ENCODE measurements at regions not wholly inside any gene's neighbourhood (a gene's known extent, or its start where the extent isn't known, plus 50 kb on each side); places are given as distances from the start of the nearest gene placed in this dataset.
"Not testable (repeated sequence)": the region's sequence is repeated elsewhere in the genome, so short reads cannot be mapped to it uniquely, and the experiment has no call there.

DNA sequence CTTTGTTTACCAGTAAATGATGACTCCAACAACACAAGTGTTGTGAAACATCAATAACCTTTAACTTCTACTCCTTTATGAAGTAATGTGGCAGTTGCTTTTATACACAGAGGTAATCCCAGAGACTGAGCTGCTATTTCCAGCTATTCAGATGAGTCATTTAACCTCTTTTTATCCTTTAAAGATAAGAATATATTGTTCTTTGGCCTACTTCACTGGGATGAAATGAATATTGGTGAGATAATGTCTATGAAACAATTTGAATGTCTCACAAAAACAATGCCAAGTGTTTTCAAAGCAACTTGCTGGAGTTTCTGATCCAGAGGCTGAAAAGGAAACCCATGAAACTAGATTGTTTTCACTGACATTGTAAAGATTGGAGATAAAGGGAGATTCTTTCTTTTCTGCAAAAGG is 564.4 kb upstream of the LUZP2 start:
- DNase-seq (ENCODE audit: low read depth), result peak; percentile 75

DNA sequence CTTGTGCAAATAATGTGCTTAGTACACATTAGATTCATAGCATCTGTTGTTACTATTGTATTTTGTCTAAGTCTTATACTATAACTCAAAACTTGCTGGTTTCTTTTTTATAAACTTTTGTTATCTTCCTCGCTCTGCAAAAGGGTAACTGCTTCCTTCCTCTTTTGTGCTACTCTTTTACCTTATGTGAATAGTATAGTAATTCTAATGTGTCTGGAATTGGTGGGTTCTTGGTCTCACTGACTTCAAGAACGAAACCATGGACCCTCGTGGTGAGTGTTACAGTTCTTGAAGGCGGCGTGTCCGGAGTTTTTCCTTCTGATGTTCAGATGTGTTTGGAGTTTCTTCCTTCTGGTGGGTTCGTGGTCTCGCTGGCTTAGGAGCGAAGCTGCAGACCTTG is 563.1 kb upstream of the LUZP2 start:
- no peak for DNase-seq (ENCODE audit: low read depth)

DNA sequence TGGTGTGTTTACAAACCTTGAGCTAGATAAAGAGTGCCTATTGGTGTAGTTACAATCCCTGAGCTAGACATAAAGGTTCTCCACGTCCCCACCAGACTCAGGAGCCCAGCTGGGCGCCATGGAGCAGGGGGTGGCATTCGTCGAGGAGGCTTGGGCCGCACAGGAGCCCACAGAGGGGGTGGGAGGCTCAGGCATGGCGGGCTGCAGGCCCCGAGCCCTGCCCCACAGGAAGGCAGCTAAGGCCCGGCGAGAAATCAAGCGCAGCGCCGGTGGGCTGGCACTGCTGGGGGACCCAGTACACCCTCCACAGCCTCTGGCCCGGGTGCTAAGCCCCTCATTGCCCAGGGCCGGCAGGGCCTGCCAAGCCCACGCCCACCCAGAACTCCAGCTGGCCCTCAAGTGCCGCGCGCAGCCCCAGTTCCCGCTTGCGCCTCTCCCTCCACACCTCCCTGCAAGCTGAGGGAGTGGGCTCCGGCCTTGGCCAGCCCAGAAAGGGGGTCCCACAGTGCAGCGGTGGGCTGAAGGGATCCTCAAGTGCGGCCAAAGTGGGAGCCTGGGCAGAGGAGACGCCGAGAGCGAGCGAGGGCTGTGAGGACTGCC is 562.1 kb upstream of the LUZP2 start:
- DNase-seq (ENCODE audit: low read depth), result not testable (repeated sequence)

DNA sequence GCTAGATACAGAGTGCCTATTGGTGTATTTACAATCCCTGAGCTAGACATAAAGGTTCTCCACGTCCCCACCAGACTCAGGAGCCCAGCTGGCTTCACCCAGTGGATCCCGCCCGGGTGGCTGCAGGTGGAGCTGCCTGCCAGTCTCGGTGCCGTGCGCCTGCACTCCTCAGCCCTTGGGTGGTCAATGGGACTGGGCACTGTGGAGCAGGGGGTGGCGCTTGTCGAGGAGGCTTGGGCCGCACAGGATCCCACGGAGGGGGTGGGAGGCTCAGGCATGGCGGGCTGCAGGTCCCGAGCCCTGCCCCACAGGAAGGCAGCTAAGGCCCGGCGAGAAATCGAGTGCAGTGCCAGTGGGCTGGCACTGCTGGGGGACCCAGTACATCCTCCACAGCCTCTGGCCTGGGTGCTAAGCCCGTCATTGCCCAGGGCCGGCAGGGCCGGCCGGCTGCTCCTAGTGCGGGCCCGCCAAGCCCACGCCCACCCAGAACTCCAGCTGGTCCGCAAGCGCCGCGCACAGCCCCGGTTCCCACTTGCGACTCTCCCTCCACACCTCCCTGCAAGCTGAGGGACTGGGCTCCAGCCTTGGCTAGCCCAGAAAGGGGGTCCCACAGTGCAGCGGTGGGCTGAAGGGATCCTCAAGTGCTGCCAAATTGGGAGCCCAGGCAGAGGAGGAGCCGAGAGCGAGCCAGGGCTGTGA is 554.6 kb upstream of the LUZP2 start:
- DNase-seq (ENCODE audit: low read depth), result not testable (repeated sequence)

DNA sequence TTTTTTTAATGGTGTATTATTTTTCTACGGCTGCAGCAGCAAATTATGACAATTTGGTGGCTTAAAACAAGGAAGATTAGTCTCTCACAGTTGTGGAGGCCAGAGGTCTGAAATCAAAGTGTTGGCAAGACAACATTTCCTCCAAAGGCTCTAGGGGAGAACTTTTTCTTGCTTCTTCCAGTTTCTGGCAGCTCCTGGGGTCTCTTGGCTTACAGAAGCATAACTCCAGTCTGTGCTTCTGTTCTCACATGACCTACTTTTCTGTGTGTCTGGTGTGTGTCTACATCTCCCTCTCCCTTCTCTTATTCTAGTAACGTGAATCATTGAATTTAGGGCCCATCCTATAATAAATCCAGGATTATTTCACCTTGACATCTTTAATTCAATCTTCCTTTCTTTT is 551.9 kb upstream of the LUZP2 start:
- no peak for DNase-seq (ENCODE audit: low read depth)

DNA sequence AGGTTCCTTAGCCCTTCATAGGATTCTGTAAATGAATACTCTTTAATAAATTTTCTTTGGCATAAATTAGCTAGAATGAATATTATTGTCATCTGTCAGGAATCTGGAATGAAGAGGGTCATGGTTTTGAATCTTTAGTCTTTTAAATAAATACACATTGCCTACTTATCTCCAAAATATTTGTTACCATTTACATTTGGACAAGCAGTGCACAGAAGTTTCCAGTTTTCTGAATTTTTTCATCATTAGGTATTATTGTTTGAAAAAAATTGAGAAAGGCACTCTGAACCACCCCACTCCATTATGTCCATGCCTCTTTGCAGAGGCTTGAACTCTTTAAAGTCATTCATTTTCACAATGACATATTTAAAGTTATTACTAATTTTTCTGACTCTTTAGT is 549.0 kb upstream of the LUZP2 start:
- no peak for DNase-seq (ENCODE audit: low read depth)

DNA sequence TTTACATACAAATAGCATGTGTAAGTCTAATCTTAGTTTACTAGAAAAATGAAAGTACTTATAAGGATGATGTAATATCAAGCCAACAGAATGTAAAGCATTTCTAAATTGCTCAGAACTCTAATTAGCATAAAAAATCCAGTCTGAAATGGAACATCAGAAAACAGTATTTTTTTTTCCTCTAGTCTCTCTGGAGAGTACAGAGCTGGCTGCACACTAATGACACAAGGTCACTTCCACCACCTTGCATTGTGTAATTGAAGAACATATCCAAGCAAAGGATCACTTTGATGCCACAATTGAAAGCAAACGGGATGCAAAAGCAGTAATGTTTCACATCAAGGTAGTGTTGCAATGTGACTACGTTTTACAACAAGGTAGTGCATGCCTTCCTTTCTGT is 548.0 kb upstream of the LUZP2 start:
- DNase-seq (ENCODE audit: low read depth), result no peak

DNA sequence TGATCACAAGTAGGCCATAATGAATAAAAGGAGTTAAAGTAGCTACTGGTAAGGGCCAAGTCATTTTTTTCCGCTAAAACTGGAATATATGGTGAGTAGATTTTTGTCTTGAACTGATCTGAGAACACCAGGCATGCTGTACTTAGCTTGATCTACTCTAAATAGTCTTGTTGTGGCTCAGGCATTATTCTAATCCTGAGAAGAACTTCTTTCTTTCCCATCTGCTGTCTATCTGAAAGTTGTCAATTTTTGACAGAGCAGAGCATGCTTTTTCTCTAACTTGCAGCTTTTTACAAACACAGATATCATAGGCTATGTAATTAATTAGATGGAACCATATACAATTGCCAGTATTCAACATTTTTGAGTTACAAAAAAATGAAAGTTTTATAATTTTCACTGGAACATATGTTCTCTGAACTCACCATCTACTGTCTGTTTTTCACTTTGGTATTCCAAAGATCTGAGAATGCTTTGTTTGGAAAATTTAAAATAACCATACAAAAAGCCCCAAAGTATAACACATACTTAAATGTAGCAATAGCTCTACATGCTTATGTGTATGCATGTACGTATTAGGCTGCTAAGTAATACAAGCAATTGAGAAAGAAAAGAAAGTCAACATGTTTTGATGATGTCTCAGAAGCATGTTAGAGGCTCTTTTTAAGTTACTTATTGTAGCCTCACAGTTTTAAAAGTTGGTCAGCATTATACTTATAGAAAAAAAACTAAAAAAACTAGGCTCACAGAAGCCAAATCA is 542.7 kb upstream of the LUZP2 start:
- no peak for DNase-seq (ENCODE audit: low read depth)

DNA sequence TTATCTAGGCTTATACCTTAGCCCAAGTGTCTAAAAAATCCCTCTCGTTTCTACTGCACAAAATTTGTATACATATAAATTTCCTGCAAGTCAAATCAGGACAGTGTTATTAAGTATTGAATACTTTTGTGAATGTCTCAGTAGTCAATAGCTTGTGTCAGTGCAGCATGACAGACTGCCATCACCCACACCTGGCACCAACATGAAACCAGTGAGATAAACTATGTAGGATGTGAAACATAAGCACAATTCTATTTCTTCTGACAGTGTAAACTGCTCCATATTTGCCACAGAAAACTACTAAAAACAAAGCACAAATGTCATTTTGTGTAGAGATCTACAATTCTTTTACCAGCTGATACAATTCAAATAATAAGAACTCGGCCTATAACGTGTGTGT is 542.1 kb upstream of the LUZP2 start:
- no peak for DNase-seq (ENCODE audit: low read depth)

DNA sequence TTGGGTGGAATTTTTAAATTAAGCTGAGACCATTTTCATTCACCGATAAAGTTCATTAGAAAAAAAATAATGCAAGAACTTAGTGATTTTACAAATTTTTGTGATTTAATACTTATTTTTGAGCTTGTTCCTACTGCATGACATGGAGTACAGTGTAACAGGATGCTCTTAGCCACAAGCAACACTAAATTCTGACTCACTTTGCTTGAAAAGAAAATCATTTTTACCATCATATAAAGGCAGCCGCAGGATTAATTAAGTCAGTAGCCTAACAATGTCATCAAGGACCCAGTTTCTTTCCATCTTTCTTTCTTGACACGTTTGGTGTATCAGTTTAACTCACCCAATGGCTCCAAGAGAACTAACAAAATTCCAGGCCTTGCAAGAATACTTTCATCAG is 540.3 kb upstream of the LUZP2 start:
- peak; percentile 38 for DNase-seq (ENCODE audit: low read depth)

DNA sequence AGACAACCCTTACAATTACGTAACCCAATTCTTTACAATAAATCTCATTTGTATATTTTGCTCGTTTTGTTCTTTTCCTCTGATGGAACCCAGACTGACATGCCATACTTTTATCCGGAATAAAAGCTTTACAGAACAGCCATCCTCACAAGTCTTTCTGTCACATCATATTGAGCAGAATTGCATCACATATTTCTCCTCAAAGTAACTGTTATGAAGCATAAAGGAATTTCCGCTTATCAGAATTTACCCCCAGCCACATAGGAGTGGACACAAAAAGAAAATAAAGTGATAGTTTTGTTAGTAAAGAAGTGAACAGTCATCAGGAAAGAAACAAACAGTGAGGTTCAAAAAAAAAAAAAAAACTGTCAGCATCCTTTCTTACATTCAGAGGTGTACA is 539.5 kb upstream of the LUZP2 start:
- no peak for DNase-seq (ENCODE audit: low read depth)

DNA sequence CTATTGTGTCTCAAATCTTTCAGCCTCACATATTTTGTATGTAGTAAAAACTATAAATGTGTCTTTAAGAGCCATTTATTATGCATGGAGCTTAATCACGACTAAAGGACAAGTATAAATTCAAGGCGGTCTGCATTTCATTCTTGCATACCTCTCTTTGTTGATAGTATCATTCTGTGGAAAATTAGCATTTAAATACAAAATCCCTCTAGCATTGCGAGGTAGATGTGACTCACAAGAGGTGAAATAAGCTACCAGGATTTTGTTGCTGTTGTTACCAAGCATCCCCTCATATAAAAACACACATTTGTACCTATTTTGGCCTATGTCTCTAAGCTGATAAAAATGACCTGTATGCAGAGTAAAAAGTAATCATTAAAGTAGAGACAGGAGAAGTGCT is 537.4 kb upstream of the LUZP2 start:
- no peak for DNase-seq (ENCODE audit: low read depth)

DNA sequence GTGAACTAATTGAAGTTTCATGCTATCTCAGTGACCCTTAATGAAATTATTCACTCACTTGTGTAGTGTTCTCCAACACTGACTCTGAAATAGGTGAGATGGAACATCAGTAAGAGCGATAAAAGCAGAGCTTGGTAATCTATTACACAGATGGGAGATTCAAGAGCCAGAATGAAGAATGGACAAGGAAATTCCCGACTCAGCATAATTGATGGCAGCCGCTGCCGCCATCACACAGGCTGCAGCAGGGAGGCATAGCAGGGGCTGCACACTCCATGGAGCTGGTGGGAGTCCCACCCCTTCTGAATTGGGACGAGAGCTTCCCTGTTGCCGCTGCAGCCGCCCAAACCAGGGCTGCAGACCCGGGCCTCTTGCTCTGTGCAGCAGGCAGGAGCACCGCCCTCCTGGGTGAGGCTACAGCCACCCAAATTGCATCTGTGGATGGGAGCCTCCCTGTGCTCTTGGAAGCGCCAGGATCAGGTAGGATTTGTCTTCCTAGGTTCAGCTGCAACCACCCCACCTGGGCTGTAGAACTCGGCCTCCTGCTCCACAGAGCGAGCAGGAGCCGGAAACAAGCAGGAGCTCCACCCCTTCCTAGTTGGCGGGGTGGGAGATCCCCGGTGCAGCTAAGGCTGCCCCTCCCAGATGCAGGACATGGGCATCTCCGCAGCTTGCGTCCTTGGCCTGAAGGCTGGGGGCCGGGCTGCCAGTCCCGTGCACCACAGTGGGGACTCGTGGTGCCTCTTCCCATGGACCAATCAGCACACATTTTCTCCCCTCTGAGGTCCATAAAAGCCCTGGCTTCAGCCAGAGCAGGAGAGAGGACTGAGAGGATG is 535.1 kb upstream of the LUZP2 start:
- DNase-seq (ENCODE audit: low read depth), result no peak

DNA sequence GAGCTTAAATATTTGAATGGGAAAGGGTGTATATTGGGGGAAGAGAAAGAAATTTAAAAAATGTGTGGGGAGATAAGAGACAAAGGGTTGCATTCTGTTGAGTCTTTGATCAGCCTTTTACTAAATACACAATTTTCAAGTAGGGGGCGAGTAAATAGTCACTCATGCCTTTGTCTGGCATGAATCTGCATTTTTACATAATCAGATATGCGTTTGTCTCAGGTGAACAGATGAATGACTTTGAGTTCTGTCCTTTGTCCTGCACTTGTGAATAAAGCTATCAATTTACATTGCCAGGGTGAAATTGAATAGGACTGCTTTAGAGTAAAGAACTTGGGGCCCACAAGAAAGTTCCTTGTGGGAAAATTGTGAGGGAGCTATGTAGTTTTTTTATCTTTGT is 523.6 kb upstream of the LUZP2 start:
- DNase-seq (ENCODE audit: low read depth), result no peak

DNA sequence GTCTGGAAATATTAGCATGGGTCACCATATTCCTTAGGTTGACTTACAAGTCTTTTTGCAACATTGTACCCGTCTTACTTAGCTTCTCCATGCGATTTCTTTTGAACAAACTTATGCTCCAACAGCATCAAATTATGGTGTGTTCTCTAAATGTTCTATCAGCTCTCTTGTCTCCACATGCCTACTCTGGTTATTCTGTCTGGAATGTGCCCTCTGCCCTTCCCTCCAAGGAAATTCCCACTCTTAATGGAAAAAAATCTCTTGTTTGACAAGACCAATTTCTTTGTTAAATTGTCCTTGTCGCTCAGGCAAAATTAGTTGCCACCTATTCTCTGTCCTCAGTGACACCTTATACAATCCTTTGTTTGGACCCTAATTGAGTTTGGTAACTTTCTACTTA is 522.8 kb upstream of the LUZP2 start:
- no peak for DNase-seq (ENCODE audit: low read depth)

DNA sequence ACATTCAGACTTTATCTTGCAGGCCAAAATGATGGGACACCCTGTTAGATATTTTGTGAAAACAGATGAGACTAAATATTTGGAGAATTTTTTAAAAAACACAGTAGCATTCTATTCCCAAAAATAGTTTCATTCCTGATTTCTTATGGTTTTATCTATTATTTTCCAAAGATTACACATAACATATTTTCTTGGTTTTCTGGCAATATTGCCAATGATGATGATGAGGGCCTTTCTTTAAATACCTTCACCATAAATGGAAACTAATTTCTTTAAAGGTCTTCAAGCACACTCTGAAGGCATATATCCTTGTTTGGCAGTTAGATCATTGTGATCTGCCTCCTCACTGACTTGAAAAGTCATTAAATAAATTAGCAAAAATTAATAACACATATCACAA is 522.3 kb upstream of the LUZP2 start:
- DNase-seq (ENCODE audit: low read depth), result no peak

DNA sequence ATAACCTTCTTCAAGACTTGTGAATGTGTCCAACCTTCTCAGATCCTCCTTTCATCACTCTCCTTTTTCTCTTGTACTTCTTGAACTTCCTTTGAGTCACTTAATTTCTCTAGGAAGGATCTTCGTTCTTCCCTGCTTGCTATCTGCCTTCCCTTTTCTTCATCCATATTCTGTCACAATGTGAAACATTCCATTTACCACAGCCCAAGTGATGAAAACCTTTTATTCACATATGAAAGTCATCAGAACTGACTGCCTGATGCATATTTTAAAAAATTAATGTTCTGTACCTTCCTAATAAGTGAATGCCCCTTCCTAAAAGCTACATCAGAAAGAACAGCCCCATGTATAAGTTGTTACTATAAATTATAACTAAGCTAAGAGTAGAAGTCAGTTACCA is 520.4 kb upstream of the LUZP2 start:
- DNase-seq (ENCODE audit: low read depth), result no peak

DNA sequence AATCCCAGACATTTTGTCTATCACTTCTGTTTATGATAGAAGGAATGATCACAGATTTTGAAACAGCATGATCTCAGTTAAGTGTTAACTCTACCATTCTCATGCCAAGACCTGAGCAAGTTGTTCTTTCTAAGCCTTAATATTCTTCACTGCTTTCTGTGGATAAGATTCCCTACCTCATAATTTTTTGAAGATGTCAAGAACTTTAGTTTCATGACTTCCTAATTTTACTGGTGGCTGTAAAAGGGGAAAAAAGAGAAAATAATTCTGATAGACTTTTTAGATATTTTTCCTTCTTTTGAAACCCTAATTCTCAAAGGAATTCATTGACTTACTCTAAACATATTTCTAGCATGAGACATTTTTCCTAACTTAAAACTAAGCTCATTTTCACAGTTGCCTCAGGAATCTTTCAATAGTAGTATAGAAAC is 520.0 kb upstream of the LUZP2 start:
- peak; percentile 23 for DNase-seq (ENCODE audit: low read depth)

DNA sequence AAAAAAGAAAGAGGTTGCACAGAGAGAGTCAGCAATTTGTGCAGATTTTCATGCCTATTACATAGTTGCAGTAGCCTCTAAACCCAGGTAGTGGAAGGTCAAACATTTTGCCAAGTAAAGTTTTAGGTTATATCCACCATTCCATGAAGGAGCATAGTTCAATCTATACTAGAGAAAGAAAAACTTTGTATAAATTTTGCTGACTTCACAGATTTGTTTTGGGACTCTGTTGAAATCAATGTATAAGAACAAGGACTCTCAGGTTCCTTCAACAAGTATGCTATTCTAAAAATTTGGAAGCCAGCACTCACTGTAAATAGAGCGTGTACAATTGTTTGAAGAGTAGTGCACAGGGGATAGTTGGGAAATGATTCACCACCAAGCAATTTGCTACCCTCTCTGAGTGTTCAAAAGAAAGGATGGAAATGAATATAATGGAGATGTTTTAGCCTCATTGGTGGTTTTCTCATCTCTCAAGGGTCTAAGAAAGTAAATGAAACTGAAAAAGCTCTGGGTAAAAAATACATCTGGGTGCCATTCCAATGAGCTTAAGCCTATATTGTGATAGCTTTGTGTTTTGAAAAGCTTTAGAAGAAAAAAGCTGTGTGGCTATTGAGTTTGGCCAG is 508.4 kb upstream of the LUZP2 start:
- DNase-seq (ENCODE audit: low read depth), result peak; percentile 63

DNA sequence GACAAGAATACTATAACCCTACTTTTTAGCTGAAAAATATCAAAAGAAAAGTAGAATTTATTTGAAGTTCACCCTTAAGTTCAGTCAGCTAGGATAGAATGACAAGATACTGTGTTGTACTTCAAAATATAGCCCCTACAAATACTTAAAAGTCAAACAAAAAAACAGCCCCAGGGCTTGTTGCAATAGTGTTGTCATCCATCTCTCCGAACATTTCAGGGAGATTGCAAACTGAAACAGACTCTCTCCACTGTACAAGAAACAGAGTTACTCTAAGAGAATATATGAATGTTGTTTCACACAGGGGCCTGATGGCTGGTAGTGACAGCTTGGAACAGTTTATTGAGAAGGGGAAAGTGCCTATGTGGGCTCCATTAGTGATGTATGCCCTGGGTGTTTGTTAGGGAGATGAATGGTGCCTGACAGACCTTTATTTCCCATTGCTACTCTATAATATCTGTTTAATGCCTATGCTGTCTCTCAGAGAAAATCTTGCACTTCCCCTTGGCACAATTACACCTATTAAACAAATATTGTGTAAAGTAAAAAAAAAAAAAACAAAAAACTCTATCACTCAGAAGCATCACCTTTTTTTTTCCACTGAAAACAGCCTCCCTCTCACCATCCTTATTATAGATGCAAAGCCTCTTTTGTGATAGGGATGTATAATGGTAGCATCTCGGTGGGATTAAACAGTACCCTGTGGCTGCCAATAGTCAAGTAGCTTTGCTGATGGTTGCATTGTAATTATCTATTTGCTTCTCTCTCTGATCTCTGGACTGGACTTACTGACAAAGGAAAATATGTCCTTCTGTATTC is 506.3 kb upstream of the LUZP2 start:
- no peak for DNase-seq (ENCODE audit: low read depth)

DNA sequence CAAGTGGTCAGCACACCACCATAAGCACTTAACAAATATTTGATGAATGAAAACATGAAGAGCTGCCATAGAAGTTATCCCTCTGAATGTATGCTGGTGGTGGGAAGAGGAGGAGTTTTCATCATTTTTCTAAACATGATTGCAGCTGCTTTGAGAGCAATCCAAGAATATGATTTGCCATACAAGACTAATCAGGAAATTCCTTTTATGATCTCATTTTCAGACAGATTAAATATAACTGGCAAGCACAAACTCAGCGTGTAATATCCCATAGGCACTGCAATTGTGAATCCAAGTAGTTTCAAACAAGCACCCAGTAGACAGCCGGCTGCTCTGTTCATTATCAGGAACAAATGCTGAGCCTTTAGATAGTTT is 505.7 kb upstream of the LUZP2 start:
- DNase-seq (ENCODE audit: low read depth), result peak; percentile 47

Data from LHCN-M2 (cell line).